ENCODE measurements at regions not wholly inside any gene's neighbourhood (a gene's known extent, or its start where the extent isn't known, plus 50 kb on each side); places are given as distances from the start of the nearest gene placed in this dataset.

- DNase-seq: no peak
Measured at GRCh38 chr14:42872786-42873185, 1266.1 kb downstream of the LRFN5 start.

- DNase-seq: no peak
Measured at GRCh38 chr14:42869681-42870080, 1263.0 kb downstream of the LRFN5 start.

DNA sequence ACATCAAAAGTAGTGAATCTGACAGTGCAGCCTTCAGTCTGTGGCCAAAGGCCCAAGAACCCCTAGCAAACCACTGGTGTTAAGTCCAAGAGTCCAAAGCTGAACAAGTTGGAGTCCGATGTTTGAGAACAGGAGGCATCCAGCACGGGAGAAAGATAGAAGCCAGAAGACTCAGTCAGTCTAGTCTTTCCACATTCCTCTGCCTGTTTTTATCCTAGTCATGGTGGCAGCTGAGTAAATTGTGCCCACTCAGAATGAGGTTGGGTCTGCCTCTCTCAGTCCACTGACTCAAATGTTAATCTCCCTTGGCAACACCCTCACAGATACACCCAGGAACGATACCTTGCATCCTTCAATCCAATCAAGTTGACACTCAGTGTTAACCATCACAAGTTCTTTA, 1255.4 kb downstream of the LRFN5 start:
- no peak for DNase-seq

GRCh38 chr14:42860371-42860770, 1253.7 kb downstream of the LRFN5 start:
- DNase-seq: peak; percentile 22

DNA sequence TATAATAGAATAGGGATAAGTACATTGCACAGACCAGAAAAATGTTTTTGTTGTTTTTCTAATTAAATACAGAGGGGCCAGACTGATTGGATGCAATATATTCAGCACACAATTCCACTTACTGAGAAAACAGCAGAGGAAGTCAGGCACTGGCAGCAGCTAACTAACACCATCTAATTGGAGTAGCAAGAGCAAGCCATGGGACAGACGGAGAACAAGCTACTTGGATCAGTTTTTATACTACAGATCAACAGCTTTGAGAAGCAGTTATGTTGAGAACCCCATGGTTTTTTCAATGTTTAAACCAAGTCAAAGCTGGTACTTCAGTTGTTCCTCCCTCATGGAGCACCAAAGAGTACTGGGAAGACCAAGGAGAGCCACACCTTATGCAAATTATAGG, 1249.4 kb downstream of the LRFN5 start:
- DNase-seq: no peak

- DNase-seq: no peak
Measured at GRCh38 chr14:42855085-42855484, 1248.4 kb downstream of the LRFN5 start.

GRCh38 chr14:42854061-42854460, 1247.4 kb downstream of the LRFN5 start:
- no peak for DNase-seq

- no peak for DNase-seq
Measured at GRCh38 chr14:42848652-42849051, 1242.0 kb downstream of the LRFN5 start.

DNA sequence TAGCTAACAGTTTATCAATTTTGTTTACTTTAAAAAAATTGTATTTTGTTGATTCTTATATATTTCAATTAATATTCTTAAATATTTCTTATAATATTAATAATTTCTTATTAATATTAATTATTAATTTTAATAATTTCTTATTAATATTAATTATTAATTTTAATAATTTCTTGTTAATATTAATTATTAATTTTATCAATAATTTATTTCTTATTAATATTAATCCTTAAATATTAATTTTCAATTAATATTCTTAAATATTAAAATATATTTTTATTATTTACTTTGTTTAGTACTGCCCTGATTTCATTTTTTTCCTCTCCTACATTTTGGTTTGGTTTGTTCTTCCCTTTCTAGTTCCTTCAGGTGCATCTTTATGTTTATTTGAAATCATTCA, 1208.1 kb downstream of the LRFN5 start:
- DNase-seq: no peak

DNA sequence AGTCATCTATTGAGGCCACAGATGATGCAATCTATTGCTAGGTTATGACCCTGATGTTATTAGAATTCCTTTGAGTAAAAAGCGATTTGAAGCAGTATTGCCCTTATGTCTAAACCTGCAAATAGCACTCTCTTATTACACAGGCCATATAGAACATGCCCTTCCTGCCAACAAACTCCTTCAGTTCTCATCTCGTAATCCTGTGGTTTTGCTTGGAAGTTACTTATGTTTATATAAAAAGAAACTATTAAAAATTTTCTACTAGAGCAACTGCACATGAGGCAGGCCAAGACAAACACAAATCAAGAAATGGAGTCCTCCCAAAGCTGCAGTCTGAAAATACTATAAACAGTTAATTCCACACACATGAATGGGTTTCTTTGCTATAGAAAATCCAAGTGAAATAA, 1200.2 kb downstream of the LRFN5 start:
- no peak for DNase-seq

DNA sequence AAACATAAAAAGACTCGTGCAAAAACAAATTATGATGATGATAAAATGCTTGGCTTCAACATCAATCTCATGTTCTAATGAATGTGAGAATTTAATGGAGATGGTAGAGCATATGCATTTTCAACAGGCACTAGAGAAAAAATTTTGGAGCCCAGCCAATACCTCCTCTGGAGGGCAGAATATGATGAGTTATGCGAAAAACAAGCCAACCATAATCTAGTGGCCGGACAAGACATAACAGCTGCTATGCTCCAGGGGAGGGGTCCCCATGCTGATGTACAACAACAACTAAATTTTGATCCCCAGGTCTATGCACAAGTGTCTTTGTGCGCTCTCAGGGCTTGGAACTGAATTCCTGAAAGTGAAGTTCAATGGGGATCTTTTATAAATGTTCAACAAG, 1197.5 kb downstream of the LRFN5 start:
- DNase-seq: peak; percentile 61

GRCh38 chr14:42802346-42802745, 1195.7 kb downstream of the LRFN5 start:
- no peak for DNase-seq

DNA sequence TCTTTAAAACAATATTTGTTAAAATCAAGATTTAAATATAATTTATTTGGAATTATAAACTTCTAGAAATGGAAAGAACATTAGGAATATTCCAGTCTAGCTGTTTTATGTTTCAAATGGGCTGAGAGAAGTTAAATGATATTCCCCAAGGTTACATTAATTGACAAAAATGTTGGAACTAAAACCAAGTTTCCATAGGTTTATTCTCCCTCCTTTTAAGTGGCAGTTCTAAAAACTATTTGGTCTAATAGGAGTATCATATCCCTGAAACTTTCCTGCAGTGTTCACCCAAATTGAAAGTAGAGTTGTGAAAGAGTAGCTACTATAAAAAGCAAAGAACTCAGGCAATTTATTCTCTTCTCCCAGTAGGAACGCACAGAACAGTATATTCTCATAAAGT, 1185.5 kb downstream of the LRFN5 start:
- DNase-seq: no peak

DNA sequence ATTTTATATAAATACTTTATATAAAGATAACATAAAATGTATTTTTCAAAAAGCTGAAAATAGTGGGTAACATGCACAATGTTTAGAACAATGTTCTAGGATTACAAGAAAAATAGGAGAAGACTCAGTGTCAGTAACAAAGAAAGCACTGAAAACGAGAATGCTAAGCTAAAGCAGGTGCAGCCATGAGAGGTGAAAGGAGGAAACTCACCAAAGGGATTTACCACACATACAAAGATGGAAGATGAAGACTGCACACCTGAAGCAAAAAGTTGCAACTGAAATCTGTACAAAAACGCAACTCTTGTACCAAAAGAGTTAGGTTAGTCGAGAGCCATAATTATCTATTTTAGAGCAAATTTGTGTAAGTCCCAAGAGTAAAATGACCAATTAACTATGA, 1176.1 kb downstream of the LRFN5 start:
- DNase-seq: no peak

GRCh38 chr14:42778984-42779383, 1172.3 kb downstream of the LRFN5 start:
- peak; percentile 69 for DNase-seq

DNA sequence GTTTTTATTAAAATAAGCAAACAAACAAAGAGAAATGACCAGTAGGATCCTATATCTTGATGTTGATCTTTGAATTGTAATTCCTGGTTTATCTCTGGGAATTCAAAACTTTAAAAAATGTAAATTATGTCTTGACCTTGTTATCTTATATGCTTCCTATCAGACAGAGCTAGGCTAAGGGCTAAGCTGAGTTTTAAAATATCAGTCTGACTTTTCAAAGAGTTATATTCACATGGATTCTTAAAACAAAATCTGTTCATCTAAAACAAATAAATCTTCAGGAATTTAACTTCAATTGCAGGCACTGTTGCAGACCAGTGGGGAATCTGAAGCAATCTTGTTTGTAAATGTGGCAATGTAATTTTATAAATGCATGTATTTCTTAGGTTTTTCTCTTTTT, 1144.1 kb downstream of the LRFN5 start:
- DNase-seq: no peak

DNA sequence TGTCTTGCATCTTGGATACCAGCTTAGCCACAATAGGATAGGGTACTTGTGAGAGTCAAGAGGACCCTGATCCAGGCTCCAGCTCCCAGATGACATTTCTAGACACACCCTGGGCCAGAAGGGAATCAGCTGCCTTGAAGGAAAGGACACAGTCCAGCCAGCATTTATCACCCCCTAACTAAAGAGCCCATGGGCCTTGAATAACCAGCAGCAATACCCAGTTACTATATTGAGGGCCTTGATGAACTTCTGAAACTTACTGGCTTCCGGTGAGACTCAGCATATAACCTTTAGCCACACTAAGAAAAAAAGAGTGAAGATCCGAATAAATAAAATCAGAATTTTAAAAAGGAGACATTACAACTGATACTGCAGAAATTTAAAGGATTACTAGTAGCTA, 1135.4 kb downstream of the LRFN5 start:
- DNase-seq: no peak

GRCh38 chr14:42736408-42736807, 1129.7 kb downstream of the LRFN5 start:
- no peak for DNase-seq

DNA sequence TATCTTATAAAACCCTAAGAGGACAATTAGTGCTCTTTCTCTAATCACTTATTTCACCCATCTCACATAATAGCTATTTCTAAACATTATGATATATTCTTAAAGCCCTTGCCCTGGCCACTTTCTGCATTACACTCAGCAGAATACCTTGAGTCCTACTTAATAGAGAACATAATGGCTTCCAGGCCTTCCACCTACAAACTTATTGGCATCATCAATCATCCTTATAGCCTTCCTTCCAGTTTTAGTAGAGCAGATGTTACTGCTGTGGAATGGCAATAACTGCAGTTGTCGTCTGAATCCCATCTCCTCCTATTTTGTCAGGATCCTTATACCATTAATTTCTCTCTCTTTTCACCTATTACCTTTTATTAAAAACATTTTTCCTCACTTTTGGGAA, 1127.4 kb downstream of the LRFN5 start:
- peak; percentile 68 for DNase-seq

DNA sequence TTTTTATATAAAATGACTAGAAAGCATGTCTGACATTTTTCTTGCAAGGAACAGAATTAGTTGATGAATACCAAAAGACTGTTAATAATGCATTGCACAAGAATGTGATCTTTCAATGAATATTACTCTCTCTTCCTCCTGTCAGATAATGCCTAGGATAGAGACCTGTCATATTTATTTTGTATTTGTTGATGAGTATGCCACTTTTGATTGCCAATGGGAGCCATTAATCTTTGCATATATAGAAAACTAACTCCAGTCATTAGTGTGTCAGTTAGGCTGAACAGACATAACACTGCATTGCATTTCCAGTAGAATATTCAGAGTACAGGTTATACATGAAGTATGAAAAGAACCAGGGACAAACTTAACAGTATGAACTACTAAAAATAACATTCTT, 1125.3 kb downstream of the LRFN5 start:
- DNase-seq: no peak

DNA sequence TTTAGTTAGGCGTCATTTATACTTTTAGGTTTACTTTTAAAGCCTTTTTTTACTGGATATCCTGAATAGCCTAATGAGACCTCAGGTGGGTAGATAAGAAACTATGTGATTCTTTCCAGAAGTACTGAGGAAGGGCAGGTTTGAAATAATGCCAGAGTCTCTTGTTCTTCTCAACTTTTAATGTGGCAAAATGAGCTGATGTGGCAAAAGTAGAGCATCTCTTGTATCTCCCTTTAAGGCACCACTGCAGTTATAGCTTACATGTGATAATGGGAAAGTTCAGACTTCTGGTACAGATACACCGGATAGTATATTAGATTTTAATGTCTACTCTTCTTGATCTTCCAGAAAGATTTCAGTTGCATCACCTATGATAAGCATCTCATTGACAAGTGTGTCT, 1124.8 kb downstream of the LRFN5 start:
- no peak for DNase-seq

- no peak for DNase-seq
Measured at GRCh38 chr14:42729681-42730080, 1123.0 kb downstream of the LRFN5 start.

DNA sequence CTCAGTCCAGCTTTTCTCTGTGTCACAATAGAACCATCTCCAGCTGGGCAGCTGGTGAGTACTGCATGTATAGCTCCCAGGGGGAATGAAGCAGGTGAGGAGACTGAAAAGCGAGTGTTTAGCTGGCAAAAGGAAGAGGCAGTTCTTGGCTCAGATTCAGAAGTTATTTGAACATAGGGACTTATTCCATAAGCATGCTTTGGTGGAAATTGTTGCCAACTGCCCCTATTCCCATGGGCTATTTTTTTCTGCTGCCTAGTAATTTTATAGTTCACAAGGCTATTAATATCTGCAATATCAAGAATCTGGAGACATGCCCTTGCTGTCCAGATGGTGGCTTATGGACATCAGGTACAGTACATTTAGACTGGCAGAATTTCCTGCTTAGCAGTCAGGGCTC, 1112.7 kb downstream of the LRFN5 start:
- DNase-seq: peak; percentile 100

- no peak for DNase-seq
Measured at GRCh38 chr14:42715316-42715715, 1108.6 kb downstream of the LRFN5 start.

- DNase-seq: no peak
Measured at GRCh38 chr14:42710071-42710470, 1103.4 kb downstream of the LRFN5 start.

- DNase-seq: no peak
Measured at GRCh38 chr14:42703501-42703900, 1096.8 kb downstream of the LRFN5 start.

Measured in NCI-H69 (cell line).